ENCODE measurements at regions not wholly inside any gene's neighbourhood (a gene's known extent, or its start where the extent isn't known, plus 50 kb on each side); places are given as distances from the start of the nearest gene placed in this dataset.

GRCh38 chr6:148053796-148054195 lies 288.8 kb upstream of the SASH1 start:
- Mint-ChIP-seq H3K4me1 (no peaks in the 10 kb centered on the region), H3K27me3 (ENCODE audit: low read depth) (no peaks in the 10 kb centered on the region), H3K9me3 (peaks cover 42% of the 10 kb centered on the region), H3K27ac (no peak overlapping the region), H3K36me3 (peaks cover 7% of the 10 kb centered on the region), H3K4me3 (no peak overlapping the region)
- DNase-seq (ENCODE audit: low spot score in 2 of 2, unreplicated experiment in 2 of 2) = no peak
- TF ChIP-seq CTCF (IDR thresholded peaks at IDR 0.05; ENCODE audit: unreplicated experiment) = no peak

GRCh38 chr6:148054219-148054618 lies 288.4 kb upstream of the SASH1 start:
- H3K27ac Mint-ChIP-seq = no peak overlapping the region
- no peaks in the 10 kb centered on the region for H3K4me1 Mint-ChIP-seq
- peaks cover 46% of the 10 kb centered on the region for H3K9me3 Mint-ChIP-seq
- no peak overlapping the region for H3K4me3 Mint-ChIP-seq
- no peak for TF ChIP-seq CTCF (IDR thresholded peaks at IDR 0.05; ENCODE audit: unreplicated experiment)
- no peaks in the 10 kb centered on the region for H3K27me3 Mint-ChIP-seq (ENCODE audit: low read depth)
- peaks cover 11% of the 10 kb centered on the region for H3K36me3 Mint-ChIP-seq
- no peak for DNase-seq (ENCODE audit: low spot score in 2 of 2, unreplicated experiment in 2 of 2)

- H3K27me3 Mint-ChIP-seq (ENCODE audit: low read depth) = no peaks in the 10 kb centered on the region
- peaks cover 49% of the 10 kb centered on the region for H3K9me3 Mint-ChIP-seq
- DNase-seq (ENCODE audit: low spot score in 2 of 2, unreplicated experiment in 2 of 2) = no peak
- H3K4me3 Mint-ChIP-seq = no peak overlapping the region
- peaks cover 13% of the 10 kb centered on the region for H3K36me3 Mint-ChIP-seq
- TF ChIP-seq CTCF (IDR thresholded peaks at IDR 0.05; ENCODE audit: unreplicated experiment) = no peak
- no peak overlapping the region for H3K27ac Mint-ChIP-seq
- H3K4me1 Mint-ChIP-seq = no peaks in the 10 kb centered on the region
Measured at GRCh38 chr6:148055419-148055818, 287.2 kb upstream of the SASH1 start.

GRCh38 chr6:148059869-148060268 lies 282.8 kb upstream of the SASH1 start:
- no peak overlapping the region for H3K4me3 Mint-ChIP-seq
- TF ChIP-seq CTCF (IDR thresholded peaks at IDR 0.05; ENCODE audit: unreplicated experiment) = no peak
- H3K27me3 Mint-ChIP-seq (ENCODE audit: low read depth) = no peaks in the 10 kb centered on the region
- H3K9me3 Mint-ChIP-seq = peaks cover 66% of the 10 kb centered on the region
- H3K4me1 Mint-ChIP-seq = peaks cover 5% of the 10 kb centered on the region
- no peak for DNase-seq (ENCODE audit: low spot score in 2 of 2, unreplicated experiment in 2 of 2)
- peaks cover 31% of the 10 kb centered on the region for H3K36me3 Mint-ChIP-seq
- no peak overlapping the region for H3K27ac Mint-ChIP-seq

DNA sequence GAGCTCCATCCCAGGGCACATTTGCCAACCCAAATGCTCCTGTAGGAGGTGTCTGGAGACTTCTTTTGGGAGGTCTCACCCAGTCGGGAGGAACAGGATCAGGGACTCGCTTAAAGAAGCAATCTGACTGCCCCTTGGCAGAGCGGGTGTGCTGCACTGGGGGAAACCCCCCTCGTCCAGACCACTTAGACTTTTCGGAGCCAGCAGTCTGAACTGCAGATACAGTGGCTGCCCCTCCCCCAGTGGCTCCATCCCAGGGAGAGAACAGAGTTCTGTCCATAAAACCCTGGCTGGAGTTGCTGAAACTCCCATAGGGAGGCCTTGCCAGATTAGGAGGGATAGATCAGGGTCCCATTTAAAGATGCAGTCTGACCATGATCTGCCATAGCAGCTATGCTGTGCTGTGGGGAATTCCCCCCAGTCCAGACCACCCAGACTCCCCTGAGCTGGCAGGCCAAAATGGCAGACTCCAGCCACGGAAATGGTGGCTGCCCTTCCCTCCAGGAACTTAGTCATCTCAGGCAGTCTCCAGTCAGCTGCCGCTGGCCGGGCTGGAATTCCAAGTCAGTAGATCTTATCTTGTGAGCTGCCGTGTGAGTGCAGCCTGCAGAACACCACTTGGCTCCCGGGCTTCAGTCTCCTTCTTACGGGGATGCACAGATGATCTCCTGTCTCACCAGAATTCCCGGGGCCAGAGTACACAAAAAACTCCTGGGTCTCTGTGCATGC lies 278.1 kb upstream of the SASH1 start:
- H3K36me3 Mint-ChIP-seq = peaks cover 21% of the 10 kb centered on the region
- no peak for TF ChIP-seq CTCF (IDR thresholded peaks at IDR 0.05; ENCODE audit: unreplicated experiment)
- peak overlapping the region; percentile 63 for H3K27ac Mint-ChIP-seq
- peaks cover 48% of the 10 kb centered on the region for H3K9me3 Mint-ChIP-seq
- peak overlapping the region; percentile 11 for H3K4me3 Mint-ChIP-seq
- no peaks in the 10 kb centered on the region for H3K27me3 Mint-ChIP-seq (ENCODE audit: low read depth)
- peak in 1 of 2 experiments; percentile 40 for DNase-seq (ENCODE audit: low spot score in 2 of 2, unreplicated experiment in 2 of 2)
- peaks cover 17% of the 10 kb centered on the region for H3K4me1 Mint-ChIP-seq

Measured in mesothelial cell of epicardium (in vitro differentiated cells).